Stimulated activated naive CD8-positive, alpha-beta T cell treated with anti-CD3 and anti-CD28 coated beads, Interleukin-15, amount 100 ng/mL, for 72 hours (primary cell): ENCODE measurements at regions not wholly inside any gene's neighbourhood (a gene's known extent, or its start where the extent isn't known, plus 50 kb on each side); places are given as distances from the start of the nearest gene placed in this dataset.

Source experiments
- ATAC-seq: fragments of 150-1000 bp; cut with Tn5 transposase; 2 replicates; pipeline ENCODE4 v1.10.0; 2021; ENCODE audit warnings: mild to moderate bottlenecking, moderate library complexity
- DNase-seq, 2 donors: peaks; one replicate each; pipeline ENCODE4 v3.0.0; 2021 to 2022
- H3K27ac Mint-ChIP-seq, 2 donors: one replicate each; pipeline ENCODE4 v1.8.0; 2022; ENCODE audit warnings: mild to moderate bottlenecking in 2 of 2, mixed read lengths in 2 of 2, moderate library complexity in 2 of 2
- H3K27me3 Mint-ChIP-seq: one replicate; pipeline ENCODE4 v1.8.0; 2022; ENCODE audit warnings: mixed read lengths
- H3K4me1 Mint-ChIP-seq: one replicate; pipeline ENCODE4 v1.8.0; 2022; ENCODE audit warnings: mild to moderate bottlenecking, mixed read lengths
- H3K4me3 Mint-ChIP-seq, 2 donors: one replicate each; pipeline ENCODE4 v1.8.0; 2022; ENCODE audit warnings: mild to moderate bottlenecking in 2 of 2, mixed read lengths in 2 of 2, moderate library complexity in 1 of 2
- H3K9me3 Mint-ChIP-seq, 2 donors: one replicate each; pipeline ENCODE4 v1.8.0; 2022; ENCODE audit warnings: mixed read lengths in 2 of 2

GRCh38 chr13:61751039-61751438 lies 335.4 kb upstream of the PCDH20 start:
- no peak for ATAC-seq
- no peak overlapping the region for H3K27ac Mint-ChIP-seq
- DNase-seq, result no peak
- H3K4me1 Mint-ChIP-seq, result no peaks in the 10 kb centered on the region
- no peaks in the 10 kb centered on the region for H3K27me3 Mint-ChIP-seq
- H3K4me3 Mint-ChIP-seq, result no peak overlapping the region
- peaks cover 0 to 6% of the 10 kb centered on the region in 2 donors for H3K9me3 Mint-ChIP-seq

DNA sequence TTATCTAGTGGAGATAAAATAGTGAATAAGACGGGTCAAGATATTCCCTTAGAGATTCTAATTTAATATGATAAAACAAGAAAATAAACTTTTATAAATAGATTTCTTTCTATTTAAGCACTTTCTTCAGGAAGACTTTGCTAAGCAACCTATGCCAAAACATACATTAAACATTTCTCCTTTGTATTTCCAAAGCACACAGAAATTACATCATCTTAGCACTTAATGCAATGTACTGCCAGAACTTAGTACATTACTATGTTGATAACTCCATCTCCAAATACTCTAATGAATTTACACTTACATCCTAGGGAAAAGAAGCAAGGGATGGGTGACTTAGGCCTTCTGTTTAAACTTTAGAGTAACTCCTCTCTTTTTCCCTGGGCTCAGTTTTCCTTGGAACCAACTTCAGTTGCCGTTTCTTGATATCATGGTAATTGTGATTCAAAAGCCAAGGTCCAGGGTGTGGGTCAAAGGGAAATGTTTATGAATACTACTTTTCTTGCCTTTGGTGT lies 322.6 kb upstream of the PCDH20 start:
- DNase-seq (no peak), ATAC-seq (no peak)
- no peaks in the 10 kb centered on the region for H3K27me3 Mint-ChIP-seq
- no peak overlapping the region for H3K27ac Mint-ChIP-seq
- H3K4me1 Mint-ChIP-seq, result no peaks in the 10 kb centered on the region
- H3K4me3 Mint-ChIP-seq, result no peak overlapping the region
- H3K9me3 Mint-ChIP-seq, result peaks cover 6 to 9% of the 10 kb centered on the region in 2 donors

- DNase-seq (no peak), ATAC-seq (no peak)
- Mint-ChIP-seq H3K4me3 (no peak overlapping the region), H3K9me3 (peaks cover 0 to 7% of the 10 kb centered on the region in 2 donors), H3K27ac (no peak overlapping the region), H3K27me3 (no peaks in the 10 kb centered on the region), H3K4me1 (no peaks in the 10 kb centered on the region)
These were observed 319.0 kb upstream of the PCDH20 start for GRCh38 chr13:61734683-61735082.

- DNase-seq (no peak), ATAC-seq (no peak)
- Mint-ChIP-seq H3K9me3 (peaks cover 7 to 14% of the 10 kb centered on the region in 2 donors), H3K4me3 (no peak overlapping the region), H3K27me3 (no peaks in the 10 kb centered on the region), H3K27ac (no peak overlapping the region), H3K4me1 (no peaks in the 10 kb centered on the region)
These were observed 312.8 kb upstream of the PCDH20 start for GRCh38 chr13:61728471-61728870.

DNA sequence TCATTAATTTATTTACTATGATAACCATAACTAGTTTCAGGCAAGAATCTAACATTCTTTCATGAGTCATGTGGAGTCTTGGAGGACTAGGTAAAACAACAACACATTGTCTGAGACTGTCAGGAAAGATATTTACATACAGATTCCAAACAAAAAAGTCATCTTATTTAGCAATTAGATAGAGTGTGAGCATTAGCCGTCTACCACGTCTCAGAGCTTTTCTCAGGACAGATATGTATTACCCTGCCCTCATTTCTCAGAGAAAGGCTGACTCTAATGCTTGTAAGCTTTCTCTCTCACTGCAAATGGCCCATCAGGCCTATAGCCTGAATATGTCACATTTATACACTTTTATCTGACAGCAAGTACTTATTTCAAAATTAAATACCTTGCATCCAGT lies 312.1 kb upstream of the PCDH20 start:
- Mint-ChIP-seq H3K9me3 (peaks cover 7 to 14% of the 10 kb centered on the region in 2 donors), H3K4me3 (no peak overlapping the region), H3K27ac (no peak overlapping the region), H3K4me1 (no peaks in the 10 kb centered on the region), H3K27me3 (no peaks in the 10 kb centered on the region)
- ATAC-seq (no peak), DNase-seq (no peak)

GRCh38 chr13:61725806-61726205 lies 310.2 kb upstream of the PCDH20 start:
- no peaks in the 10 kb centered on the region for H3K4me1 Mint-ChIP-seq
- no peak overlapping the region for H3K27ac Mint-ChIP-seq
- ATAC-seq (no peak), DNase-seq (no peak)
- peaks cover 5 to 14% of the 10 kb centered on the region in 2 donors for H3K9me3 Mint-ChIP-seq
- H3K27me3 Mint-ChIP-seq, result no peaks in the 10 kb centered on the region
- no peak overlapping the region for H3K4me3 Mint-ChIP-seq

DNA sequence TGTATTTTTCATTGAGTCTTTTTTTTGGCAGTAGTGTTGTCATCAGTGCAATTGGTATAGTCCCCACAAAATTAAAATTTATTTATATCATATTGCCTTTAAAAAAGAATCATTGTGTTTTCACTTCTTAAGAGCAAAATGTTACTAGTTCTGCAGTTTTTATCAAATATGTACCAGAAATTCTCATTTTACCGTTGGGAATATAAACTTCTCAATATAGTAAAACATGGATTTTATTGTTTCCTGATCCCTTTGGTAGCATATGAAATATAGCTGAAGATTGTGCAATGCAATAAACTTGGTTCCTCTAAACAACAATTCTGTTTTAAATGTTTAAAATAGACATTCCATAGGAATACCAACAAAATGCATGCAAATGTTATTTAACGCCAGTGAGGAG lies 306.5 kb upstream of the PCDH20 start:
- H3K4me1 Mint-ChIP-seq, result no peaks in the 10 kb centered on the region
- no peak overlapping the region for H3K27ac Mint-ChIP-seq
- H3K27me3 Mint-ChIP-seq, result no peaks in the 10 kb centered on the region
- ATAC-seq (no peak), DNase-seq (no peak)
- H3K4me3 Mint-ChIP-seq, result no peak overlapping the region
- peaks cover 5 to 19% of the 10 kb centered on the region in 2 donors for H3K9me3 Mint-ChIP-seq

DNA sequence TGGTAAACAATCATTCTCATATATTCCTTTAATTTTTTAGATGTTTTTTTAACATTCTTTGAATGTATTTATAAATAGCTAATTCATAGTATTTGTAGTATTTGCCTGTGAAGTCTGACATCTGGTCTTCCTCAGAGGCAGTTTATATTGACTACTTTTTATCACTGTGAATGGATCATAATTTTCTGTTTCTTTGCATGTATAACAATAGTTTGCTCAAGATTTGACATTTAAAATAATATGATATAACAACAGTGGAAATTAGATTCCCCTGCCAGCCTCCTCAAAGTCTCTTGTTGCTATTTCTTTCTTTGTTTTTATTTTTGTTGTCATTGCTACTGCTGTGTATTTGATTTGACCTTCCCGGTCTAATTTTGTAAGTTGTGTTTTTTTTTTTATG lies 297.0 kb upstream of the PCDH20 start:
- Mint-ChIP-seq H3K4me3 (no peak overlapping the region), H3K27ac (no peak overlapping the region), H3K4me1 (no peaks in the 10 kb centered on the region), H3K27me3 (no peaks in the 10 kb centered on the region), H3K9me3 (peaks cover 0 to 8% of the 10 kb centered on the region in 2 donors)
- ATAC-seq (no peak), DNase-seq (no peak)

DNA sequence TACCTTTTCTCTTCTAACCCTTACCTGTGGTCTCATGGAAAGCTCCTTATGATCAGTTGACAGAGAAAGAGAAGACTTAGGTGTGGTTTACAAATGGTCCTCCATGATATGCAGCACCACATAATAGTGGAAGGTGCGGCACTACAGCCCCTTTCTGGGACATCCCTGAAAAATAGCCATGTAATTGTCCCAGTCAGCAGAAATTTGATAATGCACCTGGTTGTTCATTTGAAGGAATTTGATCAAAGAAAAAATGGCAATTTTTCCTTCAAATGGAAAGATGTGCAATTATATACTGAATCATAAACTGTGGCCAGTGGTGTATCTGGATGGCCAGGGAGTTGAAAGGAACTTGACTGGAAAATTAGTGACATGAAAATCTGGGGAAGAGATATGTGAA lies 293.6 kb upstream of the PCDH20 start:
- peaks cover 0 to 17% of the 10 kb centered on the region in 2 donors for H3K9me3 Mint-ChIP-seq
- DNase-seq (no peak), ATAC-seq (no peak)
- H3K27ac Mint-ChIP-seq, result no peak overlapping the region
- no peaks in the 10 kb centered on the region for H3K4me1 Mint-ChIP-seq
- H3K27me3 Mint-ChIP-seq, result no peaks in the 10 kb centered on the region
- no peak overlapping the region for H3K4me3 Mint-ChIP-seq

DNA sequence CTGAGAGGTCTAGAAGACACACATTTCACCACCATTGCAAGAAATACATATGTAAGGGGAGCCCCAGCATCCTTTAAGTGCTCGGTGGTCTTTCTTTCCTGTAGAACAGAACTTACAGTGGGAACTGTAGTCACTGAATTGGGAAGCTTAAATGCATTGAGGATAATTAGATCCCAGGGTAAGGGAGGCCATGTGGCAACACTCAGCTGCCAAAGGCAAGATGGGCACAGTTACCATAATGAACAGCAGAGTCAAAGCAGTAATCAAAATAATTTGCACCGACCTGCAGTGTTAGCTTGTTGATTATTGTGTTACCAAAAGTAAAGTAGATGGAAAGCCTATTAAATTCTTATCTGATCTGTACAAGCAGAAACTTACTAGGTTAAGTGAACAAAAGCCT lies 291.2 kb upstream of the PCDH20 start:
- no peak for DNase-seq
- Mint-ChIP-seq H3K9me3 (peaks cover 8 to 27% of the 10 kb centered on the region in 2 donors), H3K27me3 (no peaks in the 10 kb centered on the region), H3K4me1 (no peaks in the 10 kb centered on the region), H3K27ac (no peak overlapping the region), H3K4me3 (no peak overlapping the region)
- no peak for ATAC-seq

DNA sequence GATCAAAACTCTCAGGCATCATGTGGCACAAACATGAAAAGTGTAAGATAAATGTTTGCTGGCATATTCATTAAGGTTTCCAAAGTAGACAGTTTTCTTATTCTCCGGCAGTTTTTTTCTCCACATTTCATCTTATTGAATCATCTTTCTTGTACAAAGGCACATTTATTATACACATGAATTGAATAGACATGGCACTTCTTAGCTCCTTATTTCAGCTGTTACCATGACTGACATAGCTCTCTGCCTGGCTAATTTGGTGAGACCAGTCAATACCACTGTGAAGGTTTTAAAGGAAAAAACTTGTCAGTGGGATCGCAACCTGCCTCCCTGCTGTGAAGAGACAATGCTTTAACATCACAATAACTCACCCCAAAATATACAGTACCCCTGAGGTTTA lies 285.0 kb upstream of the PCDH20 start:
- H3K4me3 Mint-ChIP-seq, result no peak overlapping the region
- ATAC-seq, result no peak
- no peaks in the 10 kb centered on the region for H3K4me1 Mint-ChIP-seq
- no peak for DNase-seq
- peaks cover 8 to 11% of the 10 kb centered on the region in 2 donors for H3K9me3 Mint-ChIP-seq
- H3K27me3 Mint-ChIP-seq, result no peaks in the 10 kb centered on the region
- no peak overlapping the region for H3K27ac Mint-ChIP-seq

DNA sequence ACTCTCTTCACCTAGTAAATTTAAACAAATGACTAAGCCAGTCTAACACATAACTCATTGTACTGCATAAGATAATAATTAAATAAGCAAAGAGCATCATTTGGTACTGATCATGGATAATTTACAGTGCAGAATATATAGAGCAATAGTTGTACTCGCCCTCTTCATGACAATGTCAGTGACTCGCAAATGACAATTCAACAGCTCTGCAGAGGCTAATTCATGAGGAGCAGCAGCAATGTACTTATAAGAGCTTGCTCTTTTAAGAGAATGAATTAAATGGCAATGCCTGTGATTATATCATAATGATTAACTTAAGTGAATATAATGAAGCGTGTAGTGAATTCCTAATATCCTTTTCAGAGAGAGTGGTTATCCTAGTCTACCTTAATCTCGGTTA lies 284.5 kb upstream of the PCDH20 start:
- DNase-seq (no peak), ATAC-seq (no peak)
- Mint-ChIP-seq H3K4me3 (no peak overlapping the region), H3K9me3 (peaks cover 8 to 11% of the 10 kb centered on the region in 2 donors), H3K27me3 (no peaks in the 10 kb centered on the region), H3K4me1 (no peaks in the 10 kb centered on the region), H3K27ac (no peak overlapping the region)

- Mint-ChIP-seq H3K27ac (no peak overlapping the region), H3K4me3 (no peak overlapping the region), H3K27me3 (no peaks in the 10 kb centered on the region), H3K9me3 (peaks cover 0 to 5% of the 10 kb centered on the region in 2 donors), H3K4me1 (no peaks in the 10 kb centered on the region)
- ATAC-seq, result no peak
- no peak for DNase-seq
These were observed 281.0 kb upstream of the PCDH20 start for GRCh38 chr13:61696676-61697075.

DNA sequence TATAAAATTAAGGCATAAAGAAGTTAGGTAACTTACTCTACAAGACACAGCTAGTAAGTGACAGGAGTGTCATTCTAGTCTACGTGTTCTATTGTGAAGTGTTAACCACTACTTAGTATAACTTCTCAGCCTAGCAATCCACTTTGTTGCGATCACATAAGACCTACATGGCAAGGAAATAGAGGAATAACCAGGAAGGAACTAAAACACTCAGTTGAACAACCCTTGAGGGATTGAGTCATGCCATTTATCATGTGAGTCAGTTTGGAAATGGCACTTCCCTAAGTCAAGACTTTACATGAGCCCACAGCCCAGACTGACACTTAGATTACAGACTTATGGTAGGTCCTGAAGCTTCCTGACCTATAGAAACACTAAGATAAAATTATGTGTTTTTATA lies 279.5 kb upstream of the PCDH20 start:
- Mint-ChIP-seq H3K9me3 (peaks cover 0 to 5% of the 10 kb centered on the region in 2 donors), H3K4me1 (no peaks in the 10 kb centered on the region), H3K4me3 (no peak overlapping the region), H3K27me3 (no peaks in the 10 kb centered on the region), H3K27ac (no peak overlapping the region)
- ATAC-seq (no peak), DNase-seq (no peak)

DNA sequence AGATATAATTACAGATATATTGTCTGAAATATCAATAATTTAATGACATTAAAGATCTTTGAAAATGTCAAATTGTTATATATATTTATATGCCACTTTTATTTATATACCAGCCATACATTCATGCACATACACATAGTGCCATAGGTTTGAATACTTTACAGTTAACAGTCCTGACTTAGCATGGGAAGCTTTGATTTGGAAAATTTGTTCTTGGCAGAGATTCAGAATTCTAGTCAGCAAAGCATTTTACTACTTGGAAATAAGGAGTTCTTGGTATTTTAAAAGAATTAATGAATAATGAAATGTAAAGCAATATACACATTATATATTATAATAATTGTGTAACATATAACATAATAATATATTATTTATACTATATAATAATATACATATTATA lies 277.0 kb upstream of the PCDH20 start:
- H3K4me3 Mint-ChIP-seq, result no peak overlapping the region
- DNase-seq (no peak), ATAC-seq (no peak)
- H3K27me3 Mint-ChIP-seq, result no peaks in the 10 kb centered on the region
- no peak overlapping the region for H3K27ac Mint-ChIP-seq
- H3K4me1 Mint-ChIP-seq, result no peaks in the 10 kb centered on the region
- H3K9me3 Mint-ChIP-seq, result peaks cover 0 to 13% of the 10 kb centered on the region in 2 donors

GRCh38 chr13:61685682-61686012 lies 270.0 kb upstream of the PCDH20 start:
- peaks cover 11 to 34% of the 10 kb centered on the region in 2 donors for H3K9me3 Mint-ChIP-seq
- no peak overlapping the region for H3K27ac Mint-ChIP-seq
- ATAC-seq (no peak), DNase-seq (no peak)
- H3K27me3 Mint-ChIP-seq, result no peaks in the 10 kb centered on the region
- no peak overlapping the region for H3K4me3 Mint-ChIP-seq
- H3K4me1 Mint-ChIP-seq, result no peaks in the 10 kb centered on the region

DNA sequence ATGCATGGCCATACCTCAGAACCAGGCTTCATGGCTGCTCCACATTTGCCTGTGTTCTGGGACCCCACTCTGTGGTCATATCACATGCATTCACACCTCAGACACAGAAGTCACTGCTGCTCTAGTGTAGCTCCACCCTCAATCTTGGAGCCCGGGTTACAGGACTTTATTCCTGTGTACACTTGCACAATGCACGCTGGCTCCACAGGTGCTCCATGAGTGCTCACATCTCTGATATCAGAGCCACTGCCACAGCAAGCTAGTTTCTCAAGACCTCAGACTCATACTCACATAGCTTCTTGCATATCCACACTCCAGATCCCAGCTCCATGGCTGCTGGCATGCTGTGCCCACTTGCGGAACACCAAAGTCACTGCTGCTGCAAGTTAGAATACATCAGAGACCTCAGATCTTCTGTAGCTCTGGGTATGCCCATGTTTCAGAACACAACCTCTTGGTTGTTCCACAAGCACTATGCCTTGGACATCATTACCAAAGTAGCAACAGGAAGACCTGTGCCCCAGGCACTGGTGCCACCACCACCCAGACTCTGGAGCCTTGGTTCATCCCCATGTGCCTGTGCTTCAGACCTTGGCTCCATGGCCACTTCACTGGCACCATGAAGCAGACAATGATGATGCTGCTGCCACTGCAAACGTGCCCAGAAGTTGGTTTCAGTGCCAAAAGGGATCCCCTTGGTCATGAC lies 269.5 kb upstream of the PCDH20 start:
- no peak for DNase-seq
- Mint-ChIP-seq H3K27me3 (no peaks in the 10 kb centered on the region), H3K4me1 (no peaks in the 10 kb centered on the region), H3K4me3 (no peak overlapping the region), H3K9me3 (peaks cover 11 to 34% of the 10 kb centered on the region in 2 donors), H3K27ac (no peak overlapping the region)
- ATAC-seq, result no peak
